SK-N-SH treated with all-trans-retinoic acid at 6 μM for 48 hours (cell line): ENCODE measurements at regions not wholly inside any gene's neighbourhood (a gene's known extent, or its start where the extent isn't known, plus 50 kb on each side); places are given as distances from the start of the nearest gene placed in this dataset.

Source experiments
- ATAC-seq: fragments of 200-7000 bp; cut with Tn5 transposase; 3 replicates; pipeline ENCODE4 v1.9.1; 2020; ENCODE audit warnings: mild to moderate bottlenecking, moderate library complexity
- ARNTL ChIP-seq: fragments of 450-650 bp; formaldehyde crosslinking; IDR thresholded peaks from 2 replicates; pipeline ENCODE4 v1.5.0; 2020; ENCODE audit warnings: low read depth, mild to moderate bottlenecking, moderate library complexity, borderline replicate concordance
- BACH2 ChIP-seq: fragments of 250-450 bp; sonication (Bioruptor Pico); IDR thresholded peaks from 2 replicates; pipeline ENCODE4 v1.9.0; 2021; ENCODE audit warnings: mild to moderate bottlenecking, borderline replicate concordance
- CREB5 ChIP-seq: fragments of 250-450 bp; sonication (Bioruptor Pico); IDR thresholded peaks from 2 replicates; pipeline ENCODE4 v1.5.1; 2020; ENCODE audit warnings: low read depth, mild to moderate bottlenecking, moderate library complexity
- ESRRG ChIP-seq: fragments of 250-450 bp; sonication (Bioruptor Pico); IDR thresholded peaks from 2 replicates; pipeline ENCODE4 v1.6.1; 2021; ENCODE audit warnings: mild to moderate bottlenecking
- ISL1 ChIP-seq: fragments of 250-450 bp; sonication (Bioruptor Pico); IDR thresholded peaks from 2 replicates; pipeline ENCODE4 v2.1.2; 2022; ENCODE audit warnings: mild to moderate bottlenecking, moderate library complexity
- OSR1 ChIP-seq: fragments of 250-450 bp; sonication (Bioruptor Pico); IDR thresholded peaks from 2 replicates; pipeline ENCODE4 v1.8.0; 2022; ENCODE audit warnings: moderate library complexity, mild to moderate bottlenecking, inconsistent platforms
- PATZ1 ChIP-seq: fragments of 250-450 bp; sonication (Bioruptor Pico); IDR thresholded peaks from 2 replicates; pipeline ENCODE4 v1.8.0; 2020; ENCODE audit warnings: mild to moderate bottlenecking, moderate library complexity, borderline replicate concordance
- POU6F1 ChIP-seq: fragments of 250-450 bp; sonication (Bioruptor Pico); IDR thresholded peaks from 2 replicates; pipeline ENCODE4 v1.8.0; 2021; ENCODE audit warnings: low read depth, mild to moderate bottlenecking, moderate library complexity, borderline replicate concordance
- PPARA ChIP-seq: fragments of 250-450 bp; sonication (Bioruptor Pico); IDR thresholded peaks from 2 replicates; pipeline ENCODE4 v1.5.0; 2020; ENCODE audit warnings: mild to moderate bottlenecking, borderline replicate concordance
- RARB ChIP-seq: fragments of 250-450 bp; sonication (Bioruptor Pico); IDR thresholded peaks from 2 replicates; pipeline ENCODE4 v1.8.0; 2021; ENCODE audit warnings: mild to moderate bottlenecking, moderate library complexity
- SNAI2 ChIP-seq: fragments of 250-450 bp; sonication (Bioruptor Pico); IDR thresholded peaks from 2 replicates; pipeline ENCODE4 v1.5.0; 2020; ENCODE audit warnings: mild to moderate bottlenecking, moderate library complexity
- TCF4 ChIP-seq: fragments of 250-450 bp; sonication (Bioruptor Pico); IDR thresholded peaks from 2 replicates; pipeline ENCODE4 v1.8.0; 2021; ENCODE audit warnings: mild to moderate bottlenecking, moderate library complexity, borderline replicate concordance
- TOX ChIP-seq: fragments of 250-450 bp; sonication (Bioruptor Pico); IDR thresholded peaks from 2 replicates; pipeline ENCODE4 v1.8.0; 2021; ENCODE audit warnings: mild to moderate bottlenecking, moderate library complexity, borderline replicate concordance
- TSHZ2 ChIP-seq: fragments of 250-450 bp; sonication (Bioruptor Pico); IDR thresholded peaks from 2 replicates; pipeline ENCODE4 v1.5.0; 2020; ENCODE audit warnings: mild to moderate bottlenecking, moderate library complexity
- ZC3H10 ChIP-seq: fragments of 250-450 bp; sonication (Bioruptor Pico); IDR thresholded peaks from 2 replicates; pipeline ENCODE4 v1.5.1; 2021; ENCODE audit warnings: mild to moderate bottlenecking, moderate library complexity
- ZFP3 ChIP-seq: fragments of 250-450 bp; sonication (Bioruptor Pico); IDR thresholded peaks from 2 replicates; pipeline ENCODE4 v1.5.0; 2020; ENCODE audit warnings: mild to moderate bottlenecking, moderate library complexity
- ZFP30 ChIP-seq: fragments of 450-650 bp; formaldehyde crosslinking; IDR thresholded peaks from 2 replicates; pipeline ENCODE4 v1.5.0; 2022; ENCODE audit warnings: mild to moderate bottlenecking, moderate library complexity
- ZNF565 ChIP-seq: fragments of 450-650 bp; formaldehyde crosslinking; conservative IDR thresholded peaks from 2 replicates; pipeline ENCODE4 v1.5.0; 2020; ENCODE audit warnings: low read depth, mild to moderate bottlenecking, moderate library complexity
- ZNF70 ChIP-seq: fragments of 450-650 bp; formaldehyde crosslinking; IDR thresholded peaks from 2 replicates; pipeline ENCODE4 v1.5.0; 2020; ENCODE audit warnings: mild to moderate bottlenecking, moderate library complexity
- ZNF8 ChIP-seq: fragments of 450-650 bp; formaldehyde crosslinking; IDR thresholded peaks from 2 replicates; pipeline ENCODE4 v1.5.0; 2020; ENCODE audit warnings: mild to moderate bottlenecking, moderate library complexity

- no peak for ATAC-seq
- no peak for TF ChIP-seq CREB5 (CRISPR knock-in tag)
- TF ChIP-seq ZNF70 (CRISPR knock-in tag) = no peak
- no peak for TF ChIP-seq TCF4 (CRISPR knock-in tag)
- TF ChIP-seq SNAI2 (CRISPR knock-in tag) = no peak
- no peak for TF ChIP-seq ISL1
- TF ChIP-seq ESRRG (CRISPR knock-in tag) = no peak
- no peak for TF ChIP-seq PATZ1 (CRISPR knock-in tag)
- no peak for TF ChIP-seq POU6F1 (CRISPR knock-in tag)
- TF ChIP-seq TOX (CRISPR knock-in tag) = no peak
- no peak for TF ChIP-seq ZFP3
Measured at GRCh38 chr11:114827736-114828135, 149.4 kb downstream of the NXPE2 start.

GRCh38 chr11:114832532-114833125 lies 154.3 kb downstream of the NXPE2 start:
- no peak for TF ChIP-seq PATZ1 (CRISPR knock-in tag)
- no peak for TF ChIP-seq ISL1
- TF ChIP-seq OSR1 = no peak
- TF ChIP-seq PPARA (CRISPR knock-in tag) = no peak
- no peak for TF ChIP-seq TCF4 (CRISPR knock-in tag)
- no peak for TF ChIP-seq ARNTL (CRISPR knock-in tag)
- TF ChIP-seq ZNF565 (CRISPR knock-in tag) = no peak
- TF ChIP-seq ZNF8 (CRISPR knock-in tag) = no peak
- no peak for TF ChIP-seq ZFP30 (CRISPR knock-in tag)
- TF ChIP-seq CREB5 (CRISPR knock-in tag) = no peak
- no peak for TF ChIP-seq ZNF70 (CRISPR knock-in tag)
- TF ChIP-seq TSHZ2 (CRISPR knock-in tag) = no peak
- no peak for TF ChIP-seq ZFP3
- no peak for TF ChIP-seq TOX (CRISPR knock-in tag)
- TF ChIP-seq BACH2 (CRISPR knock-in tag) = no peak
- TF ChIP-seq, all 23 proteins: peak for 0
- ATAC-seq = no peak

GRCh38 chr11:114836161-114836560 lies 157.8 kb downstream of the NXPE2 start:
- ATAC-seq = no peak
- TF ChIP-seq ZNF70 (CRISPR knock-in tag) (no peak), ARNTL (CRISPR knock-in tag) (no peak), ZFP30 (CRISPR knock-in tag) (no peak), RARB (no peak), PPARA (CRISPR knock-in tag) (no peak), TSHZ2 (CRISPR knock-in tag) (no peak), ZC3H10 (CRISPR knock-in tag) (no peak), PATZ1 (CRISPR knock-in tag) (no peak), ESRRG (CRISPR knock-in tag) (no peak), BACH2 (CRISPR knock-in tag) (no peak), ZNF565 (CRISPR knock-in tag) (no peak)
